Chondrocyte (in vitro differentiated cells): ENCODE measurements at regions not wholly inside any gene's neighbourhood (a gene's known extent, or its start where the extent isn't known, plus 50 kb on each side); places are given as distances from the start of the nearest gene placed in this dataset.

Experiments used
- DNase-seq: peaks from one replicate; pipeline ENCODE4 v3.0.0; 2021; ENCODE audit warnings: mixed read lengths, low spot score
- H3K27ac Mint-ChIP-seq: one replicate; pipeline ENCODE4 v1.8.0; 2021; ENCODE audit warnings: mild to moderate bottlenecking, moderate library complexity, mixed read lengths; ENCODE audit not compliant: unreplicated experiment
- H3K27me3 Mint-ChIP-seq: 2 replicates; pipeline ENCODE4 v1.8.0; 2021; ENCODE audit warnings: low read depth, mixed read lengths
- H3K36me3 Mint-ChIP-seq: 2 replicates; pipeline ENCODE4 v1.8.0; 2021; ENCODE audit warnings: low read depth, mixed read lengths
- H3K4me1 Mint-ChIP-seq: 2 replicates; pipeline ENCODE4 v1.8.0; 2021; ENCODE audit warnings: low read depth, mild to moderate bottlenecking, mixed read lengths
- H3K4me3 Mint-ChIP-seq: one replicate; pipeline ENCODE4 v1.8.0; 2021; ENCODE audit warnings: mild to moderate bottlenecking, moderate library complexity, mixed read lengths; ENCODE audit not compliant: unreplicated experiment
- H3K9me3 Mint-ChIP-seq: 2 replicates; pipeline ENCODE4 v1.8.0; 2021; ENCODE audit warnings: low read depth, mixed read lengths
- CTCF ChIP-seq: fragments of 200-600 bp; sonication (generic); IDR thresholded peaks from 2 replicates; pipeline ENCODE4 v1.5.0; 2021; ENCODE audit warnings: antibody characterized with exemption, mild to moderate bottlenecking, moderate library complexity

GRCh38 chr10:60569681-60570080, 180.0 kb upstream of the ANK3 start:
- peaks cover 19% of the 10 kb centered on the region for H3K9me3 Mint-ChIP-seq

GRCh38 chr10:60566096-60566495, 176.4 kb upstream of the ANK3 start:
- H3K4me1 Mint-ChIP-seq = peaks cover 30% of the 10 kb centered on the region
- no peaks in the 10 kb centered on the region for H3K27me3 Mint-ChIP-seq
- H3K9me3 Mint-ChIP-seq = peaks cover 22% of the 10 kb centered on the region
- peaks cover 7% of the 10 kb centered on the region for H3K36me3 Mint-ChIP-seq
- TF ChIP-seq CTCF = no peak
- no peak for DNase-seq
- H3K27ac Mint-ChIP-seq = no peak overlapping the region
- no peak overlapping the region for H3K4me3 Mint-ChIP-seq

More at GRCh38 chr10:60569681-60570080, 180.0 kb upstream of the ANK3 start:
- no peak for DNase-seq
- no peak for TF ChIP-seq CTCF
- no peak overlapping the region for H3K4me3 Mint-ChIP-seq
- peaks cover 34% of the 10 kb centered on the region for H3K4me1 Mint-ChIP-seq
- H3K27ac Mint-ChIP-seq = no peak overlapping the region
- no peaks in the 10 kb centered on the region for H3K27me3 Mint-ChIP-seq
- H3K36me3 Mint-ChIP-seq = peaks cover 7% of the 10 kb centered on the region

- Mint-ChIP-seq H3K27ac (no peak overlapping the region), H3K9me3 (peaks cover 22% of the 10 kb centered on the region), H3K4me1 (peaks cover 25% of the 10 kb centered on the region), H3K27me3 (no peaks in the 10 kb centered on the region), H3K36me3 (peaks cover 7% of the 10 kb centered on the region), H3K4me3 (no peak overlapping the region)
- DNase-seq = no peak
- no peak for TF ChIP-seq CTCF
Observed at GRCh38 chr10:60565492-60565891, 175.8 kb upstream of the ANK3 start.

- Mint-ChIP-seq H3K4me1 (peaks cover 19% of the 10 kb centered on the region), H3K27ac (no peak overlapping the region), H3K36me3 (peaks cover 7% of the 10 kb centered on the region), H3K27me3 (no peaks in the 10 kb centered on the region), H3K4me3 (no peak overlapping the region), H3K9me3 (peaks cover 22% of the 10 kb centered on the region)
- no peak for DNase-seq
- TF ChIP-seq CTCF = no peak
Observed at GRCh38 chr10:60564475-60564874, 174.8 kb upstream of the ANK3 start.

GRCh38 chr10:60560451-60560850, 170.8 kb upstream of the ANK3 start:
- H3K4me3 Mint-ChIP-seq = no peak overlapping the region

More at GRCh38 chr10:60560451-60560850, 170.8 kb upstream of the ANK3 start:
- H3K36me3 Mint-ChIP-seq = no peaks in the 10 kb centered on the region
- H3K27me3 Mint-ChIP-seq = no peaks in the 10 kb centered on the region
- peaks cover 19% of the 10 kb centered on the region for H3K4me1 Mint-ChIP-seq
- no peak for DNase-seq
- H3K9me3 Mint-ChIP-seq = peaks cover 7% of the 10 kb centered on the region
- H3K27ac Mint-ChIP-seq = no peak overlapping the region
- no peak for TF ChIP-seq CTCF
